PC-3 (cell line): ENCODE measurements at regions not wholly inside any gene's neighbourhood (a gene's known extent, or its start where the extent isn't known, plus 50 kb on each side); places are given as distances from the start of the nearest gene placed in this dataset.

Experiments
- ATAC-seq: fragments of 200-7000 bp; cut with Tn5 transposase; 2 replicates; pipeline ENCODE4 v1.9.1; 2020; ENCODE audit warnings: mild to moderate bottlenecking, moderate library complexity
- BruUV-seq: library from RNA; stranded (reverse); fragments of 400-500 nt; replicated peaks from 2 replicates; lab custom pipeline; 2021; lab: Mats Ljungman, UMichigan
- CTCF ChIA-PET: fragments of 300-600 bp; sonication (Branson Sonifier 250); formaldehyde crosslinking; loops from one replicate; lab custom pipeline; 2022; ENCODE audit warnings: antibody characterized with exemption; lab: Charles Lee
- POLR2A ChIA-PET: fragments of 300-600 bp; sonication (Branson Sonifier 250); formaldehyde crosslinking; loops from one replicate; lab custom pipeline; 2022; ENCODE audit warnings: antibody characterized with exemption; ENCODE audit not compliant: unreplicated experiment; lab: Charles Lee
- DNase-seq: peaks from one replicate; pipeline ENCODE4 v3.0.0-alpha.2; 2015
- H2AFZ ChIP-seq: fragments of 300-600 bp; sonication (generic); 2 replicates; pipeline ENCODE4 v1.6.0; 2016; ENCODE audit warnings: antibody characterized with exemption, low read length
- H3F3A ChIP-seq: fragments of 300-600 bp; sonication (generic); one replicate; pipeline ENCODE4 v1.6.0; 2017; ENCODE audit warnings: antibody characterized with exemption, low read length, control low read depth, mild to moderate bottlenecking; ENCODE audit not compliant: unreplicated experiment
- H3K27ac ChIP-seq: fragments of 300-600 bp; sonication (generic); 2 replicates; pipeline ENCODE4 v1.5.1; 2016; ENCODE audit warnings: mild to moderate bottlenecking, low read length
- H3K27me3 ChIP-seq: fragments of 300-600 bp; sonication (generic); 2 replicates; pipeline ENCODE4 v1.6.1; 2016; ENCODE audit warnings: low read length, mixed read lengths
- H3K36me3 ChIP-seq: fragments of 300-600 bp; sonication (generic); 2 replicates; pipeline ENCODE4 v1.6.1; 2016; ENCODE audit warnings: low read depth, mixed run types, low read length, mixed read lengths
- H3K4me1 ChIP-seq: fragments of 300-600 bp; sonication (generic); 2 replicates; pipeline ENCODE4 v1.5.1; 2016; ENCODE audit warnings: low read length; ENCODE audit not compliant: insufficient read depth
- H3K4me2 ChIP-seq: fragments of 300-600 bp; sonication (generic); 2 replicates; pipeline ENCODE4 v1.6.0; 2016; ENCODE audit warnings: low read length
- H3K4me3 ChIP-seq: fragments of 300-600 bp; sonication (generic); 2 replicates; pipeline ENCODE4 v1.5.1; 2016; ENCODE audit warnings: mild to moderate bottlenecking, low read length, mixed read lengths
- H3K79me2 ChIP-seq: fragments of 300-600 bp; sonication (generic); 2 replicates; pipeline ENCODE4 v1.6.1; 2017; ENCODE audit warnings: low read length, mixed read lengths
- H3K9ac ChIP-seq: fragments of 300-600 bp; sonication (generic); 2 replicates; pipeline ENCODE4 v1.6.0; 2016; ENCODE audit warnings: mild to moderate bottlenecking, low read length
- H3K9me2 ChIP-seq: fragments of 300-600 bp; sonication (generic); replicated peaks from 2 replicates; pipeline ENCODE4 v1.6.1; 2016; ENCODE audit warnings: mixed run types, low read length, mixed read lengths
- H3K9me3 ChIP-seq: fragments of 300-600 bp; sonication (generic); 2 replicates; pipeline ENCODE4 v1.6.1; 2016; ENCODE audit warnings: low read length, mixed read lengths
- H4K20me1 ChIP-seq: fragments of 300-600 bp; sonication (generic); 2 replicates; pipeline ENCODE4 v1.6.1; 2016; ENCODE audit warnings: low read length, mixed read lengths
- EZH2 ChIP-seq: fragments of 300-600 bp; sonication (generic); IDR thresholded peaks from one replicate; pipeline ENCODE4 v1.6.1; 2017; ENCODE audit warnings: antibody characterized with exemption, mild to moderate bottlenecking, low read length; ENCODE audit not compliant: unreplicated experiment
- EZH2phosphoT487 ChIP-seq: fragments of 300-600 bp; sonication (generic); IDR thresholded peaks from 2 replicates; pipeline ENCODE4 v1.6.1; 2018; ENCODE audit warnings: mild to moderate bottlenecking, antibody characterized with exemption, low read length, borderline replicate concordance
- intact Hi-C: fragments of 100-400 bp; cut with micrococcal nuclease; formaldehyde crosslinking; loops from 2 replicates; pipeline ENCODE4 v1.9.0; 2023
- TF ChIP-seq, protein P1 (sequence below): fragments of 300-600 bp; sonication (generic); conservative IDR thresholded peaks from 2 replicates; pipeline ENCODE4 v1.5.1; 2017; ENCODE audit warnings: antibody characterized with exemption, low read depth, mild to moderate bottlenecking, low read length

DNA sequence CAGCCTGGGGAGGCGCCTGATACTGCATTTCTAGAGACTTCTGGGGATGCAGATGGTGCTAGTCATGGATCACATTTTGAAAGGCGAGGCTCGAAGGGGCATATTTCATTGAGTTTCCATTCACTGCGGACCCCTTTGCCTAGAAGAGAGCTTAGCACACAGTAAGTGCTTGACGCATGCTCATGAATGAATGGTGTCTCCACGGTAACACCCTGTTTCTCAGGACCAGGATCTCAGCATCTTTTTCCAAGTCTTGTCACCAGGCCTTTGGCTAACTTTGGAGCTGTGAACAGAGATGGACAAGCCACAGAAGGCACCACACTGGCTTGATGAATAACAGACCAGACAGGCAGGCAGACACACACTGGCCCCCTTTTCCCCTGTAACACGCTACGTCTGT, 151.3 kb downstream of the FOXL1 start:
- Histone ChIP-seq H3F3A (no peaks in the 10 kb centered on the region), H3K36me3 (no peaks in the 10 kb centered on the region), H3K79me2 (no peaks in the 10 kb centered on the region), H4K20me1 (no peaks in the 10 kb centered on the region), H3K27me3 (peaks cover 55% of the 10 kb centered on the region), H3K9me2 (no peaks in the 10 kb centered on the region), H3K27ac (no peak overlapping the region), H3K4me2 (no peak overlapping the region), H3K4me3 (no peak overlapping the region), H3K9ac (no peak overlapping the region), H3K4me1 (no peaks in the 10 kb centered on the region), H2AFZ (no peak overlapping the region), H3K9me3 (no peaks in the 10 kb centered on the region)
- CTCF ChIA-PET: no interaction called here
- TF ChIP-seq EZH2 (no peak), EZH2phosphoT487 (no peak)
- TF ChIP-seq, protein P1, sequence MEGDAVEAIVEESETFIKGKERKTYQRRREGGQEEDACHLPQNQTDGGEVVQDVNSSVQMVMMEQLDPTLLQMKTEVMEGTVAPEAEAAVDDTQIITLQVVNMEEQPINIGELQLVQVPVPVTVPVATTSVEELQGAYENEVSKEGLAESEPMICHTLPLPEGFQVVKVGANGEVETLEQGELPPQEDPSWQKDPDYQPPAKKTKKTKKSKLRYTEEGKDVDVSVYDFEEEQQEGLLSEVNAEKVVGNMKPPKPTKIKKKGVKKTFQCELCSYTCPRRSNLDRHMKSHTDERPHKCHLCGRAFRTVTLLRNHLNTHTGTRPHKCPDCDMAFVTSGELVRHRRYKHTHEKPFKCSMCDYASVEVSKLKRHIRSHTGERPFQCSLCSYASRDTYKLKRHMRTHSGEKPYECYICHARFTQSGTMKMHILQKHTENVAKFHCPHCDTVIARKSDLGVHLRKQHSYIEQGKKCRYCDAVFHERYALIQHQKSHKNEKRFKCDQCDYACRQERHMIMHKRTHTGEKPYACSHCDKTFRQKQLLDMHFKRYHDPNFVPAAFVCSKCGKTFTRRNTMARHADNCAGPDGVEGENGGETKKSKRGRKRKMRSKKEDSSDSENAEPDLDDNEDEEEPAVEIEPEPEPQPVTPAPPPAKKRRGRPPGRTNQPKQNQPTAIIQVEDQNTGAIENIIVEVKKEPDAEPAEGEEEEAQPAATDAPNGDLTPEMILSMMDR: no peak
- intact Hi-C loops: no loop called here
- no TSS peak for BruUV-seq
- POLR2A ChIA-PET: no interaction called here
- DNase-seq (no peak), ATAC-seq (no peak)

GRCh38 chr16:86730086-86730485, 151.7 kb downstream of the FOXL1 start:
- Histone ChIP-seq H3K27ac (no peak overlapping the region), H3K9me2 (no peaks in the 10 kb centered on the region), H3K4me1 (no peaks in the 10 kb centered on the region), H3K4me3 (no peak overlapping the region), H3K9ac (no peak overlapping the region), H4K20me1 (no peaks in the 10 kb centered on the region), H3K36me3 (no peaks in the 10 kb centered on the region), H2AFZ (no peak overlapping the region), H3K9me3 (no peaks in the 10 kb centered on the region), H3K79me2 (no peaks in the 10 kb centered on the region), H3F3A (no peaks in the 10 kb centered on the region), H3K27me3 (peaks cover 55% of the 10 kb centered on the region), H3K4me2 (no peak overlapping the region)
- TF ChIP-seq, protein P1: no peak
- ATAC-seq: no peak
- BruUV-seq: no TSS peak
- intact Hi-C loops: no loop called here
- no peak for DNase-seq
- CTCF ChIA-PET: no interaction called here
- POLR2A ChIA-PET: no interaction called here

GRCh38 chr16:86730597-86730996, 152.2 kb downstream of the FOXL1 start:
- no peaks in the 10 kb centered on the region for H3K36me3 ChIP-seq
- CTCF ChIA-PET: no interaction called here
- TF ChIP-seq, protein P1: no peak
- TF ChIP-seq EZH2: no peak

More at GRCh38 chr16:86730597-86730996, 152.2 kb downstream of the FOXL1 start:
- H3K27ac ChIP-seq: no peak overlapping the region
- no peak overlapping the region for H3K4me3 ChIP-seq
- H3K9ac ChIP-seq: no peak overlapping the region
- no peaks in the 10 kb centered on the region for H3F3A ChIP-seq
- no peak for DNase-seq
- H3K79me2 ChIP-seq: no peaks in the 10 kb centered on the region
- no TSS peak for BruUV-seq
- peaks cover 55% of the 10 kb centered on the region for H3K27me3 ChIP-seq
- H3K4me2 ChIP-seq: no peak overlapping the region
- no peaks in the 10 kb centered on the region for H3K9me2 ChIP-seq
- POLR2A ChIA-PET: no interaction called here
- no peak for ATAC-seq
- no peaks in the 10 kb centered on the region for H4K20me1 ChIP-seq
- intact Hi-C loops: no loop called here
- H2AFZ ChIP-seq: no peak overlapping the region
- H3K4me1 ChIP-seq: no peaks in the 10 kb centered on the region
- H3K9me3 ChIP-seq: no peaks in the 10 kb centered on the region
